Activated T-cell treated with anti-CD3 and anti-CD28 coated beads for 48 hours (primary cell): ENCODE measurements at regions not wholly inside any gene's neighbourhood (a gene's known extent, or its start where the extent isn't known, plus 50 kb on each side); places are given as distances from the start of the nearest gene placed in this dataset.
"Not testable (repeated sequence)": the region's sequence is repeated elsewhere in the genome, so short reads cannot be mapped to it uniquely, and the experiment has no call there.

Source experiments
- DNase-seq: peaks from one replicate; pipeline ENCODE4 v3.0.0-alpha.2; 2020; ENCODE audit warnings: low read depth

DNA sequence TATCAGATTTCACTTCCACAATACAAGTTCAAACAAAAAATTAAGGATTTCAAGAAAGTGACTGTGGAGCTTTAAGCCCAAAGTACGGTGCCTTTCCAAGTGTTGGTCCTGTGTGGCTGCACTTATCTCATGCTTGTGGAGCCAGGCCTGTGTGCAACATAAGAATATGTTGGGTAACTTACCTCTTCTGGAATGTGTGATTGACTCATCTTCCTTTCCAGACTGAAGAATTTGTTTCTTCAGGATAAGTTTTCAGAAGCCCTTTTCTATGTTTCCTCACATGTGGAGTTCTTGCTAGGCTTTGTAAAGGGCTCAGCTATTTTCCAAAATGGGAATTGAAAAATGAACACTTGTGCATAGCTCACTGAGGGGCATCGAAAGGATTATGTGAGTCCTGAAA lies 485.1 kb upstream of the PAPPA start:
- DNase-seq: no peak

DNA sequence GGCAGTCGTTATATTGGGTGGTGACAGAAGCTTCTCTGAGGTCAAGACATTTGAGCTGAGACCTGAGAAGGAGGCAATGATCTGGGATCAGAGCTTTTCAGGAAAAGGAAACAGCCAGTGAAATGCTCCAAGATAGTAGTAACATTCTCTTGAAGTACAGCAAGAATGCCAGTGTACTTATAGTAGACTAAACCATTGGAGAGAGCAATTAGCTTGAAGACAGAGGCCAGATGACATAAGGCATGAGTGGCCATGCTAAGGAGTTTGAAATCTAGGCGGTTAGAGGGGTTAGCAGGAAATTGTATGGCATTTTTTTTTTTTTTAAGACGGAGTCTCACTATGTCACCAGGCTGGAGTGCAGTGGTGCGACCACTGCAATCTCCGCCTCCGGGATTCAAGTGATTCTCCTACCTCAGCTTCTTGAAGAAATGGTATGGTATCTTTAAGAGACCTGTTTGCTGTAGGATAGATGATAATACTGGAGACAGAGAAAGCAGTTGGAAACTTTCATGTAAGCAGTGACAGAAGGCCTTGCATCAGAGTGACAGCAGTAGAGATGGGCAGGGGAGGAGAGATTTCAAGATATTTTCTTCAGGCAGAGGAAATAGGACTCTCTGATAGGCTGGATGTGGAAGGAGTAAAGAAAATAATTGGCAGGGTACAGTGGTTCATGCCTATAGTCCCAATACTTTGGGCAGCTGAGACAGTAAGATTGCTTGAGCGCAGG lies 482.2 kb upstream of the PAPPA start:
- DNase-seq: no peak

DNA sequence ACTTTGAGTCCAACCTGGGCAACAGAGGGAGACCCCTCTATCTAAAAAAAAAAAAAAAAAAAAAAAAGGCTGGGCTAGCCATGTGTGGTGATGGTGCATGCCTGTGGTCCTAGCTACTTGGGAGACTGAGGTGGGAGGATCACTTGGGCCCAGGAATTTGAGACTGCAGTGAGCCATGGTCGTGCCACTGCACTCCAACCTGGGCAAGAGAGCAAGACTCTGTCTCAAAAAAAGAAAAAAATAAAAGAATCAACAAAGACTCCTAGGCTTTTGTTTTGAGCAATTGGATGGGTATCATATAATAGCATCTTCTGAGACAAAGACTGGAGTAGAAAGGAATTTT lies 481.7 kb upstream of the PAPPA start:
- no peak for DNase-seq

DNA sequence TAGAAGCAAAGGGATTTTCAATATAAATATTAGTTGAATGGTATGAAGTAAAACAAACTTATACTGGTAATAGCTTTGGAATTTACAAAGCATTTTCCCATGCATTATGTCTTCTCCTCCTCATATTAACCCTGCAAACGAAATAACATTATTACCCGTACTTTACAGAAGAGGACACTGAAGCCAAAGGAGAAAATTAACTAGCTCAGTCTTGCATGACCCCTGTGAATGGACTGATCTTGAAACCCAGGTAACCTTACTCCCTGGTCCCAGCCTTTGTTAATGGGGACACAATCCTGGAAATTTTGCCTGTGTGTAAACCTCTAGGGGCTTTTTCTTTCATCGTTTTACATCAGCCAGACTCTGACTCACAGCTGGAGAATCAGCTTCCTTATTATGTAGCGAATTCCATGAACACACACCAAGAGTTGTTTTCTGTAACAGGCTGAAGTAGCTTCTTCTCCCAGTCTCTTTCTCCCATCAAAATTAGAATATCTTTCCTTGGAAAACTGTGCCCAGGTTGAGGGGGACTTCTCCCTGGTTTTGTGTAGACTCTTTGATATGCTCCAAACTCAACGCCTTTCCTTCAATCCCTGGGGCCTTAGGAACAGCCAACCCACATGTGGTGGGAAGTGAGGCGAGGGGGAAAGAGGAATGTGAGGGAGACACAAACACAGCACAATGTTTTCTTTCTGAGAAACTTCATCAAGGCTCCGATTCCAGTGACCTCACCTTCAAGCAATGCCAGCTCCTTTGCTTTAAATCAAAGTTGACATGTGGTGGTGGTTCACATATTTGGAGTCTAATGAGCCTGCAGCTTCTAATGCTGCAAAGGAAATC lies 480.9 kb upstream of the PAPPA start:
- no peak for DNase-seq

DNA sequence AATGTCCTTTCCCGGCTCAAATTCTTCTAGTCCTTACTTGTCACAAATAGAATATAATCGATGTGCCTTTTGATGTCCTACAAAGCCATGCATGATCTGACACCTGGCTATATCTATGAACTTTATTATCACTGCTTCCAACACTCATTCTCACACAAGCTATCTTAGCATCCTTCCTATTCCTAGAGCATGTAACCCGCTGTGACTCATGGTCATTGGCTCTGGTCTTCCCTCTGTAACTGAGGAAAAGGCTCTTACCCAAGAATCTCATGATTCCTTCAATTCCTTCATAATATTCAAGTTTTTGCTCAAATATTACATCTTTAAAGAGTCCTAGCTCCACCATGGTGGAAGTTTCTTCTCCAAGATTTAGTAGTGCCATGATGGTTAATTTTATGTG lies 480.0 kb upstream of the PAPPA start:
- DNase-seq: no peak

DNA sequence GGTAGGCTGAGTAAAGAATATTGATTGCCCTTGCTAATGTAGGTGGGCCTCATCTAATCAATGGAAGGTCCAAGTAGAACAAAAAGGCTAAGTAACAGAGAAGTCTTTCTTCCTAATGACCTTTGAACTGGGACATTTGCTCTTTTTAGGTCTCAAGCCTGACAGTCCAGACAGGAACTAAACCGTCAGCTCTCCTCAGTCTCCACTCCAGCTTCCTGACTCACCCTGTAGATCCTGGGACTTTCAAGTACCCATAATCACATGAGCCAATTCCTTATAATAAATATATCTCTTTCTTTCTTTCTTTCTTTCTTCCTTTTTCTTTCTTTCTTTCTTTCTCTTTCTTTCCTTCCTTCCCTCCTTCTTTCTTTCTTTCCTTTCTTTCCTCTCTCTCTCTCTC lies 479.5 kb upstream of the PAPPA start:
- no peak for DNase-seq

DNA sequence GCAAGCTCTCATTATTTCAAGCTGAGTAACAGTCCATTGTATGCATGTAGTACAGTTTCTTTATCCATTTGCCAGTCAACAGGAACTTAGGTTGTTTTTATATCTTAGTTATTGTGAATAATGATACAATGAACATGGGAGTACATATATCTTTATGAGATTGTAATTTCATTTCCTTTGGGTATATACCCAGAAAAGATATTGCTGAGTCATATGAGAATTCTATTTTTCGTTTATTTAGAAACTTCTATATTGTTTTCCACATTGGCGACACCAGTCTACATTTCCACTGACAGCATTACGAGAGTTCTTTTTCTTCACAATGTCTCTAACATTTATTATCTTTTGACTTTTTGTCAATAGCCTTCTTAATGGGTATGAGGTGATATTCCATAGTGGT lies 477.8 kb upstream of the PAPPA start:
- DNase-seq: no peak

DNA sequence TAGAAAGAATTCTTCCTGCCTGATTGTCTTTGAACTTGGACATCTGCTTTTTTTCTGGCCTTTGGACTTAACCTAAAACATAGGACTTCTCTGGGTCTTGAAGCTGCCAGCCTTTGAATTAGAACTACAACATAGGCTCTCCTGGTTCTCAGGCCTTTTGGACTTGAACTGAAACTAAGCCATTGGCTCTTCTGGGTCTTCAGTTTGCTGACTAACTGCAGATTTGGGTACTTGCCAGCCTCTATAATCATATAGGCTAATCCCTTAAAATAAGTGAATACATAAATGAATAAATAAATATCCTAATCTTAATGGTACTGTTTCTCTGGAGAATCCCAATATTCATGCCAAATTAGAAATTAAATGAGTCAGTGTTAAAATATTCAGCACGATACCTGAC lies 473.4 kb upstream of the PAPPA start:
- no peak for DNase-seq

DNA sequence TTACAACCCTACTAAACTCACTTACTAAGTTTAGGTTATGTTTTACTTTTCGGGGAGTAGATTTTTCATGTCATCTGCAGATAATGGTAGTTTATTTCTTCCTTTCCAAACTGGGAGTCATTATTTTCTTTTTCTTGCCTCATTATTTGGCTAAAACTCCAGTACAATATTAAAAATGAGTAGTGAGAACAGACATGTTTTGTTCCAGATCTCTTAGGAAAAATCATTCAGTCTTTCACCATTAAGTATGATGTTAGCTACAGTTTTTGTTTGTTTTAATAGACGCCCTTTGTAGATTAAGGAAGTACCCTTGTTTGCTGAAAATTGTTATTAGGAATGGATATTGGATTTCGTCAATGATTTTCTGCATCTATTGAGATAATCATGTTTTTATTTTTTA lies 472.0 kb upstream of the PAPPA start:
- no peak for DNase-seq

DNA sequence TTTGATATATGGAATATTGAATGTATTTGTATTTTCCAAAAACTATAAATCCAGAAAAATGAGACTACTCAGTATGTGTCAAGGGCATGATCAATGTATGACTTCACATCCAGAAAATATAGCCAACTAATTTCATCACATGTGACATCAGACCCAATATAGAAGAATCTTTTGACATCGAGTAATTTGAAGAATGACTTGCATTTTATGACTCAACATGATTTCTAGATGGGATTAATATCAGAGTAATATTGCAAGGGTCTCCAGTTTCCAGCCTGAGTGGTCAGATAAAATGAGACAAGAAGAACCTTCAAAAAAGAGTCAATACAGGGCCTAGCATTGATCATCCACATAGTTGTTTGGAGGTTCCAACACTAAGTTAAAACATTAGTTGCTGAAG lies 467.5 kb upstream of the PAPPA start:
- no peak for DNase-seq

DNA sequence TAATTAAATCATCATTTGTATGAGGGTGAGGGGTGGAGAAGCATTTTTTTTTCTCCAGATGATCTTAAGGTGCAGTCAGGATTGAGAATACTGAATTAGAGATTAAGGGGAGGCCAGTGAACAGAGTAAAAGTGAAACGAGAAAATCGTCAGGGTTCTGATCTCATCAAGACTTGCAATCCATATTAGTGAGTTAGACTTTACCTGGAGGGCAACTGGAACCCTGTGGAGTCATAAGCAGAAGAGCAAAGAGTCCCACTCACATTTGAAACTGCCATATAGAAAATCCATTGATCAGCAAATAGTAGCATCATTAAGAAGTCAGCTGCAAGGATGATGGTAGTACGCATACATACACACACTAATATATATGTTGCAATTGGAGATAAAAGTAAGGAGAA lies 466.2 kb upstream of the PAPPA start:
- no peak for DNase-seq

DNA sequence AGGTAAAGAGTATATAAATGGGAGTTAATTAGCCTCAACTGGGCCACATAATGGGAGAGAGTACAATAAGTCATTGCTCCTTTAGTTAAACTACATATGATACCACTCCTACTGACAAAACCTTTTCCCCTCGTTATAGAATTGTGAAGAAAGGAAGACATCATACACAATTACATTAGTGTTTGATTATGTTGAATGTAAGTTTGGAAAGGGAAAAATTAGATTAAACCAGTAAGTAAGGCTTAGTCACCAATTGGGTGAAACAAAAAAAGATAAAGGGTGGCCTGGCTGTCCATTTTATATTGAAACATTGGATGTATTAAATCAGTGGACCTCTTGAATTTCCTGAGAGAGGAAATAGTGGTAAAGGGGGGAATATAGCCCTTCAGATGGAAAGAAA lies 464.3 kb upstream of the PAPPA start:
- DNase-seq: no peak

DNA sequence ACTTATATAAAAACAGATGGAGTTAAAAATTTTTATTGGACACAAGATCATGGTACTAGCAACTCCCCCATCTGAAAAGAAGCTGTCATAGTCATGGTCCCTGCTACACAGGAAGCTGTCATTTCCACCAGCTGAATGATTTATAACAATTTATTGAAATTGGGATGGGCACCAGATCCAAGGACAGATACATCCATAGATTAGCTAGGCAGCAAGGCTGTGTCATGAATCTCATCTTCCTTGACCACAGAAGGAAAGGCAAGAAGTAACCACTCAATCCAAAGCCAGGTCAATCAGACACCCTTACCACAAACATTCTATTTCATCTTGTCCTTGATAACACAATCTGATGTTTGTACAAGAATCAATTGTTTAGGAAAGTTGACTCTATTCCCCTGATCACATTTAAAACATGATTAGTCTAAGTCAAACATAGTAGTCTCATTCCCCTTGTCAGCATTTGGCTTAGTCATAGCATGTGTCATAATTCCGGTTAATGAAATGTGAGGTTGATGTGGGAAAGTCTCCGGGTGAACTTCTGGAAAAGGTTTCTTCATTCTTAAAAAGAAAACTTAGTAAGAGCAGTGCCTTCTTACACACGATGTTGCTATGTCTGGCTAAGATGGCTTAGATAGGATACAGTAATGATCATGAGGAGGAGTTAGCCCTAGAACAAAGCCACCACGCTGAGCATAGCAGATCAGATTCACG lies 462.6 kb upstream of the PAPPA start:
- no peak for DNase-seq

DNA sequence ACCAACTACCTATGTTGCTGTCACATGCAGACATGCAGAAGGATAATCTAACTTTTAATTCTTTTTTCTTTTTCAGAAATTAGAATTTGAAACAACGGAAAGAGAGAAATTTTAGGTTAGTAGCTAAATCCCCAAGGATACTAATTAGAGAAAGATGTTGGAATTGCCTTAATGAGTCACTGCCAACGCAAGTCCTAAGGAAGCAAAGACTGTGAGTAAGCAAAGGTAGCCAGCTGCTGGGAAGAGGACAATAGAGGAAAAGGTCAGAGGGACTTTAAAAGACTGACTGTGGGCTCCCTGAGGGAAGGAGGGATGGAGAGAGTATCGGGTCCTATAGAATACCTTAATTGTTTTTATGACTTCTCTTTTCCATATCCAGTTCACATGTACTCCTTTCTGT lies 461.9 kb upstream of the PAPPA start:
- DNase-seq: no peak

DNA sequence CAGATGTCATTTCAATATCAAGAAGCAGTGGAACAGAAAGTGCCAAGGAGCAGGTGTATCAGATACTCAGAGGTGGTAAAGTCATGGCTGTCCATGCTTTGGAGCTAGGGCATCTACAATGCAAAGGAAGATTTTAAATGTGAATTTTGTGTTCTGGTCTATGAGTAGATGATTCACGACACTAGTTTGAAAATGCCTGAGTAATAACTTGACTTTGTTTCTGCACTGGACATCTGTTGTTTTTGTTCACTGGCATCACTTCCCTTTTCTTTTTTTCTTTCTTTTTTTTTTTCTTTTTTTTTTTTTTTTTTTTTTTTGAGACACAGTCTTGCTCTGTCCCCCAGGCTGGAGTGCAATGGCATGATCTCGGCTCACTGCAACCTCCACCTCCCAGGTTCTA lies 460.7 kb upstream of the PAPPA start:
- DNase-seq: not testable (repeated sequence)

DNA sequence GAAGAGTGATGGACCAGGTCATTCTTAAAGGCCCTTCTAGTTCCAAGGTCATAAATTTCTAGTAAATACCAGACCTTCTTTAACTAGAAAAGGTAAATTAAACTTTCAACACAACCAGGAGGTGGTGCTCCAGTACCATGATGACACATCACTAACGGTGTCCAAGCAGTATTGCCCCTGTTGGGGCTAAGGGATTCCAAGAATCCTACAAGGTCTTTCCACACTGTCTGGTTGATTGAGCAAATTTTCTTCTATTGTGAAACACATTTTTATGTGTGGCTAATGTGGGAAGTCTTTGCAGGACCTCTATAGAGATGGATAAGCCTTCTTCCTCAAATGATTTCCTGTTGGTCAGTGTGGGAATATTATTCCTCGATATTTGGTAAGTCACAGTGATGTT lies 459.6 kb upstream of the PAPPA start:
- DNase-seq: no peak

DNA sequence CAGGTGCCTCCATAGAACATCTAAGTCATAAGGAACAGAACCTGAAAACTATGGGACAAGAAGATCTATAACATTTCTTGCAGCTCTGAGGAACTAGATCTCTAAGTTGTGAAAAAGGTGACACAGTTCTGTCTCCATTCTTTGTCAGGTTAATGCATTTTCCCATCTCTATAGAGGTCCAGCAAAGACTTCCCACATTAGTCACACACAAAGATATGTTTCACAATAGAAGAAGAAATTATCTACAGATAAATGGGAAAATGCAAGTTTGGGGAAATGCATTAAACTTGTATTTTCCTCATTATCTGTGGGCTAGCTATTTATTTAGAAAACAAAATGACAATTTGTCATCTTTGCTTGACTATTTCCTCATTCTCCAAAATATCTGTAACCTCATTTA lies 458.6 kb upstream of the PAPPA start:
- no peak for DNase-seq

DNA sequence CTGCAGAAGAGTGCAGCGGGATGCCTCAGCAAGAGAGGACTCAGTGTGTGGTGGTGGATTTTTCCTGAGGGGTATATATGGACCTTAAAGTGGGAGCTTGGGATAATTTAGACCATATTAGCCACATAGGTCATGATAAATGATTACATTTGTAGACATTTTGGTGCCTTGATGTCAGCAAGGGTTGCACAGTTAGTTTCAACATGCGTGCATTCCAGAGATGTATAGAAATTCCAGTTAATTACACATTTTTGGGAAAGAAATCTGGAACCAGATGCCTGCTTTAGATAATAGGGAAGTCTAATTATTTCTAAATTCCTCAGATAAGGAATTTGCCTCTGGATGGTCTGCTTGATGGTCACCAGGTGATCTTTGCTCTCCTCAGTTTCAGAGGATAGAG lies 440.6 kb upstream of the PAPPA start:
- no peak for DNase-seq

DNA sequence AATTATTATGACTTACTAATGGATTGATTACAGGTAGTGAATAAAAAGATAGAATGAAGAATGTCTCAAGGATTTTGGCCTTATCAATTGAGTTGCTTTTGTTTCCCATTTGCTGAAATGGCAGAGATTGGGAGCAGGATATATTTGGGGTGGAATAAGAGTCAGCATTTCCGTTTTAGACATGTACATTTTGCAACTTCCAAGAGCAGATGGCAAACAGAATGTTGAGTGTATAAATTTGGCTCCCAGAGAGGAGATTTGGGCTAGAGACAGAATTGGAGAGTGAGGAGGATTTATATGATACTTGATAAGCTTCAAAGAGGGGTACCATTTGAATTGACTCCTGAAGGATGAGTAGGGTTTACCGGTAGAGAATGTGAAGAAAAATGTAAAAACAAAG lies 437.9 kb upstream of the PAPPA start:
- no peak for DNase-seq

DNA sequence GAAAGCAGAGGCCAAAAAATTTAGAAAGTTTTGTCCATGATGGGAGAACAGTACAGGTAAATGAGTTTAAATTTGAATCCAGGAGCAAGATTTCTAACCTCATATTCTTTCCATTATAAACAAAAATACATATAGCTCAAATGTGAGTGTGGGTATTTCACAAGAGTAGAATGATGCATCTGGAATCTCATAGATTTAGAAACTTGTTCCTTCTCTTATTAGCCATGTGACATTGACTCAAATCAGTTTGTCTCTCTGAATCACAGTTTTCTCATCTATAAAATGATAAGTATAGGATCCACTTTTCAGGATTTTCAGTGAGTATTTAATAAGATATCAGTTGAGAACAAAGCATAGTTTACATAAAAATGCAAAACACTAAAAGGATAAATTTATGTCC lies 436.3 kb upstream of the PAPPA start:
- no peak for DNase-seq

DNA sequence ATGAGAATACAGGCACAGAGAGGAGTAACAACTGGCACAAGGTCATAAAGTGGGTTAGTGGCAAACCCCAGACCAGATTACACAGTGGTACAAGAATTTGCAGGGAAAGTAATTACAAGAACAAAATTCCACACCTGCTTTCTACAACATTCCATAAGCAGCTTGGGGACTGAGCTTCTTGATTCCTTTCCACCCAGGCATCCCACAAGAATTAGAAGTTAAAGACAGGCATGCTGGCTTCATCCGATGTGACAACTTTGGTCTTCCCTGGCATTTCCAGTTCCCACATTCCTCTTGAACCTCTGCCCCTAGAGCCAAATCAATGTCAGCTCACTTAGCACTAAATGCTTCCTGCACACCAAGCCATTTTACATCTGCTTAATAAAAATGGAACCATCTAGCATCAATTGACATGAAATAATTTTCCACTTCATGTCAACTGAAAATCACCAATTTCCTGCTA lies 435.8 kb upstream of the PAPPA start:
- DNase-seq: no peak

DNA sequence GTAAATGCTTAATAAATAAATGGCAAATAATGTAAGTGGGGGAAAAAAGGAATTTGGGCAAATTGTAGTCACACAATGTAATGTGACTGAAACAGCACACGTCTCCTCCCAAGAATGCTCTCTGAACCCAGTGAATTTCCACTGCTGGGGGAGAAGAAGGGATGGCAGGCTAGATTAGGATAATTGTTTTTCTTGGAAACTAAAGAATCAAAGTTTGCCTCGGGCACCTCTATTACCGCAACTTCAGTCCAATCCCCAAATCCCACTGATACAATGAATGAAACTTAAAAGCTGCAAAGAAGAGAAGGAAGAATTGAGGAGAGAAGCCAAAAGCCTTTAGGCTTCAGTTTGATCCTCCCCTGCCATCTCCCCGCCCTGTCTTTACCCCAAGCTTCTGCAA lies 423.2 kb upstream of the PAPPA start:
- DNase-seq: no peak

DNA sequence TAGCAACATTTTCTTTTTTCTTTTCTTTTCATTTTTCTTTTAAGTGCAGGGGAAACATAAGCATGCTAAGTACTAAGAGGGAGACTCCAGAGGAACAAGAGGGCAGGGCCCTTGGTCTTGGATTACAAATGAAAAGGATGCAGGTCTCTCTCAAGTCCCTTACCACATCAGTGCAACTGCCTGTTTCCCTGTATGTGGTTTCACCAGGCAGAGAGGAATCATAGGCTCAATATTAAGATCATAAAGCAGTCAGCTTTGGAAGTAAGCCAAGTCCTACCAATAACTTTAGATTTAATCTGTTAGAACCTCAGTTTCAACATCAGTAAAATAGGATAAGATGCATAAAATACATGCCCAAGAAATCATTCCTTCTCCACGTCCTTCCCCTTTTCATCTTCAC lies 422.7 kb upstream of the PAPPA start:
- no peak for DNase-seq
